ENCODE measurements at regions not wholly inside any gene's neighbourhood (a gene's known extent, or its start where the extent isn't known, plus 50 kb on each side); places are given as distances from the start of the nearest gene placed in this dataset.

- H3K27me3 Mint-ChIP-seq (ENCODE audit: unreplicated experiment): no peaks in the 10 kb centered on the region
- TF ChIP-seq CTCF (IDR thresholded peaks at IDR 0.05; ENCODE audit: unreplicated experiment): no peak
These were observed 206.9 kb downstream of the COX7C start for GRCh38 chr5:86824637-86825036.

DNA sequence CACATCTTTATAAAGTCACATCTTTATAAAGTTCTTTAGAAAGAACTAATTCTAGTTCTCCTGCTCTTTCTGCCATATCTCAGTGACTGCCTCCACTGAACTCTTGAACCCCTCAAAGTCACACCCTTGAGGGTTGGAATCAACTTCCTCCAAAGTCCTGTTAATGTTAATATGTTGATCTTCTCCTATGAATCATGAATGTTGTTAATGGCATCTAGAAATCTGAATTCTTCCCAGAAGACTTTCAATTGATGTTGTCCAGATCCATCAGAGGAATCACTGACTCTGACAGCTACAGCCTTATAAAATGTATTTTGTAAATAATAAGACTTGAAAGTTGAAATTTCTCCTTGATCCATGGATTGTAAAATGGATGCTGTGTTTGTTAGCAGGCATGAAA, 213.4 kb downstream of the COX7C start:
- H3K4me3 Mint-ChIP-seq (ENCODE audit: unreplicated experiment): no peak overlapping the region
- no peaks in the 10 kb centered on the region for H3K9me3 Mint-ChIP-seq (ENCODE audit: unreplicated experiment)
- DNase-seq (ENCODE audit: low spot score): no peak
- H3K27me3 Mint-ChIP-seq (ENCODE audit: unreplicated experiment): no peaks in the 10 kb centered on the region
- H3K4me1 Mint-ChIP-seq (ENCODE audit: unreplicated experiment): no peaks in the 10 kb centered on the region
- no peaks in the 10 kb centered on the region for H3K36me3 Mint-ChIP-seq (ENCODE audit: low read depth, unreplicated experiment)
- no peak overlapping the region for H3K27ac Mint-ChIP-seq (ENCODE audit: unreplicated experiment)
- TF ChIP-seq CTCF (IDR thresholded peaks at IDR 0.05; ENCODE audit: unreplicated experiment): no peak

More at GRCh38 chr5:86824637-86825036, 206.9 kb downstream of the COX7C start:
- H3K36me3 Mint-ChIP-seq (ENCODE audit: low read depth, unreplicated experiment): no peaks in the 10 kb centered on the region
- H3K27ac Mint-ChIP-seq (ENCODE audit: unreplicated experiment): no peak overlapping the region
- no peak overlapping the region for H3K4me3 Mint-ChIP-seq (ENCODE audit: unreplicated experiment)
- H3K4me1 Mint-ChIP-seq (ENCODE audit: unreplicated experiment): no peaks in the 10 kb centered on the region
- no peak for DNase-seq (ENCODE audit: low spot score)
- H3K9me3 Mint-ChIP-seq (ENCODE audit: unreplicated experiment): no peaks in the 10 kb centered on the region

- Mint-ChIP-seq H3K36me3 (ENCODE audit: low read depth, unreplicated experiment) (no peaks in the 10 kb centered on the region), H3K9me3 (ENCODE audit: unreplicated experiment) (no peaks in the 10 kb centered on the region)
- DNase-seq (ENCODE audit: low spot score): no peak
These were observed 216.1 kb downstream of the COX7C start for GRCh38 chr5:86833868-86834267.

GRCh38 chr5:86837610-86838009, 219.9 kb downstream of the COX7C start:
- no peaks in the 10 kb centered on the region for H3K9me3 Mint-ChIP-seq (ENCODE audit: unreplicated experiment)
- no peak overlapping the region for H3K4me3 Mint-ChIP-seq (ENCODE audit: unreplicated experiment)
- no peaks in the 10 kb centered on the region for H3K36me3 Mint-ChIP-seq (ENCODE audit: low read depth, unreplicated experiment)
- no peaks in the 10 kb centered on the region for H3K27me3 Mint-ChIP-seq (ENCODE audit: unreplicated experiment)
- no peak for DNase-seq (ENCODE audit: low spot score)
- H3K27ac Mint-ChIP-seq (ENCODE audit: unreplicated experiment): no peak overlapping the region
- no peak for TF ChIP-seq CTCF (IDR thresholded peaks at IDR 0.05; ENCODE audit: unreplicated experiment)
- no peaks in the 10 kb centered on the region for H3K4me1 Mint-ChIP-seq (ENCODE audit: unreplicated experiment)

More at GRCh38 chr5:86833868-86834267, 216.1 kb downstream of the COX7C start:
- no peak for TF ChIP-seq CTCF (IDR thresholded peaks at IDR 0.05; ENCODE audit: unreplicated experiment)
- H3K4me1 Mint-ChIP-seq (ENCODE audit: unreplicated experiment): no peaks in the 10 kb centered on the region
- no peak overlapping the region for H3K4me3 Mint-ChIP-seq (ENCODE audit: unreplicated experiment)
- H3K27me3 Mint-ChIP-seq (ENCODE audit: unreplicated experiment): no peaks in the 10 kb centered on the region
- no peak overlapping the region for H3K27ac Mint-ChIP-seq (ENCODE audit: unreplicated experiment)

DNA sequence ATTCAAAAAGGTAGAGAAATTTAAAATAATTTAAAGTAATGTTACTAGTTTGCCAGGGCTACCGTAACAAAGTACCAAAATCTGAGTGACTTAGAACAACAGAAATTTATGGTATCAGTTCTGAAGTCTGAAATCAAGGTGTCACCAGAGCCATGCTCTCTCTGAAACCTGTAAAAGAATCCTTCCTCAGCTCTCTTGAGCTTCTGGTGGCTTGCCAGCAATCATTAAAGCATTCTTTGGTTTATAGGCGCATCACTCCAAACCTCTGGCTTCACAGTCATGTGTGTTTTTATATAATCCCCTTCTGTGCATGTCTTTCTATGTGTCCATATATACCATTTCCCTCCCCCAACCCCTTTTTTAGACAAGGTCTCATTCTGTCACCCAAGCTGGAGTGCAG, 220.3 kb downstream of the COX7C start:
- DNase-seq (ENCODE audit: low spot score): no peak
- Mint-ChIP-seq H3K27ac (ENCODE audit: unreplicated experiment) (no peak overlapping the region), H3K4me3 (ENCODE audit: unreplicated experiment) (no peak overlapping the region), H3K9me3 (ENCODE audit: unreplicated experiment) (no peaks in the 10 kb centered on the region), H3K4me1 (ENCODE audit: unreplicated experiment) (no peaks in the 10 kb centered on the region), H3K36me3 (ENCODE audit: low read depth, unreplicated experiment) (no peaks in the 10 kb centered on the region), H3K27me3 (ENCODE audit: unreplicated experiment) (no peaks in the 10 kb centered on the region)
- no peak for TF ChIP-seq CTCF (IDR thresholded peaks at IDR 0.05; ENCODE audit: unreplicated experiment)

Measured in endothelial cell (in vitro differentiated cells).